GM19238 (cell line): ENCODE measurements at regions not wholly inside any gene's neighbourhood (a gene's known extent, or its start where the extent isn't known, plus 50 kb on each side); places are given as distances from the start of the nearest gene placed in this dataset.
"Not testable (repeated sequence)": the region's sequence is repeated elsewhere in the genome, so short reads cannot be mapped to it uniquely, and the experiment has no call there.

Experiments
- DNase-seq: peaks from one replicate; pipeline ENCODE4 v3.0.0; 2011; ENCODE audit warnings: low spot score; ENCODE audit not compliant: insufficient read length

GRCh38 chr15:56811586-56811985 is 78.3 kb upstream of the ZNF280D start:
- DNase-seq: no peak

- DNase-seq: no peak
These were observed 74.9 kb upstream of the ZNF280D start for GRCh38 chr15:56808160-56808559.

GRCh38 chr15:56806148-56806536 is 72.8 kb upstream of the ZNF280D start:
- no peak for DNase-seq

GRCh38 chr15:56805466-56806147 is 72.3 kb upstream of the ZNF280D start:
- DNase-seq: no peak

- DNase-seq: no peak
These were observed 71.6 kb upstream of the ZNF280D start for GRCh38 chr15:56804938-56805337.

- no peak for DNase-seq
These were observed 71.0 kb upstream of the ZNF280D start for GRCh38 chr15:56804279-56804678.

GRCh38 chr15:56802161-56802560 is 68.9 kb upstream of the ZNF280D start:
- no peak for DNase-seq

- DNase-seq: no peak
These were observed 65.3 kb upstream of the ZNF280D start for GRCh38 chr15:56798639-56799038.

GRCh38 chr15:56797720-56798275 is 64.5 kb upstream of the ZNF280D start:
- no peak for DNase-seq

- no peak for DNase-seq
These were observed 62.2 kb upstream of the ZNF280D start for GRCh38 chr15:56795502-56795901.

- DNase-seq: no peak
These were observed 61.4 kb upstream of the ZNF280D start for GRCh38 chr15:56794553-56795329.

- no peak for DNase-seq
These were observed 60.9 kb upstream of the ZNF280D start for GRCh38 chr15:56794165-56794552.

- DNase-seq: no peak
These were observed 58.9 kb upstream of the ZNF280D start for GRCh38 chr15:56792211-56792610.

GRCh38 chr15:56791521-56791920 is 58.2 kb upstream of the ZNF280D start:
- DNase-seq: not testable (repeated sequence)

GRCh38 chr15:56788359-56788758 is 55.0 kb upstream of the ZNF280D start:
- no peak for DNase-seq

- DNase-seq: peak; percentile 6
These were observed 53.7 kb upstream of the ZNF280D start for GRCh38 chr15:56786966-56787365.

- no peak for DNase-seq
These were observed 50.8 kb upstream of the ZNF280D start for GRCh38 chr15:56783857-56784661.

- no peak for DNase-seq
These were observed 50.0 kb upstream of the ZNF280D start for GRCh38 chr15:56783156-56783856.
